ENCODE measurements at regions not wholly inside any gene's neighbourhood (a gene's known extent, or its start where the extent isn't known, plus 50 kb on each side); places are given as distances from the start of the nearest gene placed in this dataset.

DNA sequence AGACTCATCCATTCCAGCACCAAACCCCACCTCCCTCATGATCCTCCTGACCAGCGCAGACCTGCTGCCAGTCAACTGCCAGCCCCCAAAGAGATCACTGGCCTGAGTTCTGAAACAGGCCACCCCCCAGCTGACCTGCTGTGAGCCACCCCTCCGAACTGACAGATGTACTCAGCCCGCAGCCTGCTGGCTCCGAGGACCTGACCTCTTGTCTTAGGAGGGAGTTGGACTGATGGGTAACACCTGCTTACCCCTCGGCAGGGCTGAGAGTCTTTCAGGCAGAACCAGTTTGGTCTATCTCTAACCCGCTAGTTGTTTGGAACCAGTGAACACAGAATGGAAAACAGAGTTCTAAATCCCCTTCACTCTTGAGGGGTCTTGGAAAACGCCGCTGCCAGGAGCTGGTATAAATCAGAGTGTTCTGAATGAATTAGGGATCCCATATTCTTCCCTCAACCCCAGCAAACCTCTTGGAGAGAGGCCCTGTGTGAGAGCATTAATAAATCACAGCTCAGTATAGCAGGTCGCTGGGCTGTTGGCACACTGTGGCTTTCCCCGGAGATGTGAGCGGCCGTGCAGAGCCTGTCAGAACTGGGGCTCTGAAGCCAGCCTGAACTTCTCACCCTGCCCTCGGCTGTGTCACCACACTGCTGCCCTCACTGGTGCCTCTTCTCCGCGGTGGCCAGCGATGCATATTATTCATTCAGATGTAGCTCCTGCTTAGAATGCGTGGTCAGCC, 165.1 kb upstream of the NCAM1 start:
- in situ Hi-C loops (cut with HindIII; ENCODE audit: low sequenced_read_pairs): no loop called here

DNA sequence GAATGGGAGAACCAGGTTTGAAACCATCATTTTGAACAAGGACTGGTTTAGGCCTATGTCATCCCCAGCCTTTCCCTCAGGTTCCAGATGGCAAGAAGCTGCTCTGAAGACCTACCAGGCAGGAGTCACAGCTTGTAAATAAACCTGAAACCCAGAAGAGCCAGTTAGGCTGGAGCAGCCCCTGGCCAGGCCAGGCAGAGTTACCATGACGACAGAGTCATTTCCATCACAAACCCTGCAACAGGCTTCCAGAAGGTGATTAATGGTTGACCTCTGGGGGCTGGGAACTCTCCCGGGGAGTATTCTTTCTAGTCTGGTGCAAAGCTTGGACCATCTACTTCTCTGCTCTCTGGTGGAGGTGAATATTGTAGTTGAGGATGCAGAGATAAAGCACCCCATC, 164.1 kb upstream of the NCAM1 start:
- in situ Hi-C loops (cut with HindIII; ENCODE audit: low sequenced_read_pairs): no loop called here

DNA sequence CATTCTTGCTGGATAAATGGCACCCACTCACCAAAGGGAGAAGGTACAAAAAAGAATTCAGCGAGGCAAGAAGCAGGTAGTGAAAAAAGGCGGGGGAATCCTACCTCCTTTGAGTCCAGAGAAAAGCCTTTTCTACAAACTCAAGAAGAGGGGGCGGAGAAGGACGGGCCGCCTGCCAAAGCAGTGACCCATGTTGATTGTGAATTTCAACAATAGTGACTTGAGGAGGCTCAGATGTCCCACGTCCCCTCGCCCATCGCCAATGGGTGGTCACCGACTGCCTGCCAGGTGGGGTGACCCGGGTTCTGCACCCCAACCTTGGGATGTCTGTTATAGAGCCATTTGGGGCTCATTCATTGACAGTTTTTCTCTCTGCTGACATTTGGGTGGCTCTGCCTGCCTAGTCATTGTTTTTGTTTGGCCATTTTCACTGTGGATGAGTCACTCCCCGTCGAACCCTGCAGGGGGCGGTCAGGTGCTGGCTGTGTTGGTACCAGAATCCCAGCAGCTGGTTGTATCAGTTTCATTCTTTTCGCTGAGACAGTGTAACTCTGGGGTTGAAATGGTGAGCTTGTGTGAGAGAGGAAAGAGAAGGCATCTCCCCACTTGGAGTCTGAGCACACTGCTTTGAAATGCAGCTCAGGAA, 163.4 kb upstream of the NCAM1 start:
- in situ Hi-C loops (cut with HindIII; ENCODE audit: low sequenced_read_pairs): no loop called here

DNA sequence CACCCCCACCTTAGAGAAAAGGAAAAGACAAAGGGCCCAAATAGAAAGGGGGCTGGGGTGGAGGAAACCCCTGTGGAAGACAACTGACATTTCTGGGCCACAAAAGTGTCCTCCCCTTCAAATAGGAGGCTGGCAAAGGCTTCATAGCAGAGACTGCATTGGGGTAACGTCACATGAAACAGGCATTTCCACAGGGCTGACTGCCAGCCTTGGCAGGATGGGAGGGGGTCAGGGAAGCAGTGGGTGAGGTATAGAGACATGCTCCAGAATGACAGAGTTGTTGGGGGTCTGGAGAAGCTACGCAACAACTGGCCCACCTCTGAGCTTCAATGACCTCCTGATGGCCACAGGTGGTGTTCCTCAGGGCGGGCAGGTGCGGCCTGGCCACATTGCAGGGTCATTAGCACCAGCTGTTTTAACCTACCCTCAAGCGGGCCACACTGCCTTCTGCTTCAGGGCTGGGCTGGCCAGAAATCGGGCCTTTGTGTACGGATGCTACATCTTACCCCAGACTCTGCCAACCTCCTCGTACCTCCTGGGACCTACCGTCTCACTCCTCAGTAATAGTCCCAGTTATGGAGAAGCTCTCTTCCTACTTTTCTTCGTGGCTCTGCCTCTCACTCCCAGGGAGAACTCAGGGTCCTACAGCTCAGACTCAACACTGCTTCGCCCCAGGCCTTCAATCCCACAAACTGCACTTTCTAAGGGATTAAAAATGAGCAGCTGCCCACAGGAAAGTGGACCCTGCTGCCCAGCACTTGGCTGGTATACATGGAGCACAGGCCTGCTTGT, 160.0 kb upstream of the NCAM1 start:
- in situ Hi-C loops (cut with HindIII; ENCODE audit: low sequenced_read_pairs): no loop called here

DNA sequence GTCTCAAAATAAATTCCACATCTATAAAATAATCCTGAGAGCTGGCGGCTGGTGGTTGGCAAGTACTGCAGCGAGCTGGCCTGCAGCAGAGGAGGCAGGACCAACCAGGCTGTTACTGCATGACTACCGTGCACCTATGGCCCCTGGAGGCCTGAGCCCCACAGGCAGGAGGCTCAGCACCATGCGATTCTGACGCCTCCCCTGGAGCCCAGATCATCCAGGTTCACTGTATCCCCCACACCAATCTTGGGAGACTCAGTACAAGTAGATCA, 159.5 kb upstream of the NCAM1 start:
- in situ Hi-C loops (cut with HindIII; ENCODE audit: low sequenced_read_pairs): no loop called here

DNA sequence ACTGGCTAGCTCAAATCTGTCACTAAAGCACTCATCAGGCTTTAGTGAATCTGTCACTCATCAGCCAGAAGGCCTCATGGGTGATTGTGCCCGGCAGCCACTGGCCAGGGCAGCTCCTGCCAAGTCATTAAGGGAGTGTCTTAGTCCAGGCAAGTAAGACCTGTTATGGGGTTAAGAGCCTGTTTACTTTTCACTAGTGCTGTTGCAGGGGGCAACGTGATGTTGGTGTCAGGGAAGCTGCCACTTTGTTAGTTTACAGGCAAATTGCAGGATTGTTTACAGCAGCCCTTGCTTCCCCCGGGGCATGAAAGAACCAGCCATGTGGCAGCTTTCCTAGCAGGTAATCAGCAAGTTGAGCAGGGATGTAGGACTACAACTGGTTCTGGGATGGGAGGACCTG, 155.6 kb upstream of the NCAM1 start:
- in situ Hi-C loops (cut with HindIII; ENCODE audit: low sequenced_read_pairs): no loop called here

DNA sequence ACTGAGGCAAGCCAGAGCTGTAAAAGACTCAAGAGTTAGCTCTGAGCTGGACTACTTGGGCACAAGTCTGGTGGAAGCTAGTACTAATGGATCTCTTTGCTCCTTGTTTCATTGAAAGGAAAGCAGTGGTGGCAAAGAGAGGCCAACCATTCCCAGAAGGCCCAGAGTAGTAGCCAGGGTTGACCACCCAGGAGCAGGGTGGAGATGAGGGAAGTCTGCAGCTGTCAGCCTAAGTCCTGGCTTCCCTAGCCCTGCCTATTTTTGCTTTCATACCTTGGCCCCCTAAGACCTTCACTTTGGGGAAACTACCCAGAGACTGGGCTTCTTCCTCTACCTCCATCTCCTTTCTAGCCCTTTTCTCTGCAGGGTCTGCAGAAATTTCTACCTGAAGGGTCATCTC, 155.0 kb upstream of the NCAM1 start:
- in situ Hi-C loops (cut with HindIII; ENCODE audit: low sequenced_read_pairs): no loop called here

DNA sequence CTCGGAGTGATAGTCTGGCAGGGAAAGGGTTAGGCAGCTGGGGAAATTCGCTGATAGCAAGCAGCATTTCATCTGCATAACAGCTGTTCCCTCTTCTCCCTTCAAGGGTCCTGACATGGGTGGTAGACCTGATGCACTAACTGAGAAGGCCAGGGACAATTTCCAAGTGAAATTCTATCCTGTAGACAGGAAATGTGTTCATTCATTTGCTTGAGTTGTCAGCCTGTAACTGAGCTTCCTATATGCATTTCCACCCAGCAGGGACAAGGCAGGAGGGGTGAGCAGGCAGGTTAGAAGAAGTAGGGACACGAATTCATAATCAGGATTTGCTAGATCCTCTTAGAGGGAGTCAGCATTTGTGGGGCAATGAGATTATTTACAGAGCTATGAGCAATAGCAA, 154.3 kb upstream of the NCAM1 start:
- in situ Hi-C loops (cut with HindIII; ENCODE audit: low sequenced_read_pairs): no loop called here

DNA sequence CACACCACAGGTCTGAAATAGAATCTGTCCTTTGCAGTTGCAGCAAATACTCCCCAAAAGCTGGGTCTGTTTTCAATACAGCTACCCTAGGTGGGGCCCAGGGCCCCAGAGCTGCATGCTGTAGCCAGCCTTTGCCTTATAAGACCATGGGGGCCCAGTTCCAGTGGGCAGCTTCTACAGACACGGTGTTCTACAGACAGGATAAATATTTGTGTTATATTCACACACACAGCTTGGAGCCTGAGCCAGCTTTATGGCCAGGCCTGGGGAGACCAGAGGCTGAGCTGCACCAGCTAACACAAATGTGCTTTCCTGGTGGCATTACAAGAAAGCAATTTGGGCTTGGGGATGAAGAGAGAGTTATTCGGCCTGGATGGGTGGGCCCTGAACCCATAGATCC, 151.8 kb upstream of the NCAM1 start:
- in situ Hi-C loops (cut with HindIII; ENCODE audit: low sequenced_read_pairs): no loop called here

DNA sequence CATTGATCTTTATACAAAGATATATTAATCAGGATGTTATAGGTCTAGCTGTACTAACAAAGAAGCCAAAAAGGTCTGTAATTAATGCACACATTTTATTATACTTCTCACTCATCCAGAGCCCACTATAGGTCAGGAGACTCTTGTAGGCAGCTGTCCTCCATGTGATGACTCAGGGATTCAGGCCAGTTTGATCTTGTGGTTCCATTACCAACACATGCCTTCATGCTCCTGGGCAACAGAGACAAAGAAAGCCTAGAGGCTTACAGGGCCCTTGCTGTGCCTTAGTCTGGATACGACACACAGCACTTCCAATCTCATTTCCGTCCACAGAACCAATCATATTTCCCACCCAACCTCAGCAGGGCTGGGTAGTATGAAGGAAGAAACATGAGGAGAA, 150.3 kb upstream of the NCAM1 start:
- in situ Hi-C loops (cut with HindIII; ENCODE audit: low sequenced_read_pairs): no loop called here

DNA sequence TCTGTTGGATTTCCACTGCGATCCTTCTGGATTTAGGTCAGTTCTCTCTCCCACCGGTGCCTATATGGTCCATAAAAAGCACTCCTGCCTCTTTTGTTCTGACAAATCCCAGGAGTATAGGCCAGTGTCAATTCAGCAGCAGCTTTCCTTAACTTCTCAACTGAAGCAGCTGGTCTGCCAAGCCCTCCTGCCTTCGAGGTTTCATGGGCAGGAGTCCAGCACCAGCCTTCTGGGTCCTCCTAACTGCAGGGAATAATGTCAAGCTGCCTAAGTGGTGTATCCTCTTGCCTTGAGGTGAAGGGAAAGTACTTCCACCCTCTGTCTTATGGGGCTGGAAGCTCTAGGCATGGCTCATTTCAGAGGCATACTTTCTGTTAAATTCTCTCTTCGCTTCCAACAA, 149.4 kb upstream of the NCAM1 start:
- in situ Hi-C loops (cut with HindIII; ENCODE audit: low sequenced_read_pairs): no loop called here

DNA sequence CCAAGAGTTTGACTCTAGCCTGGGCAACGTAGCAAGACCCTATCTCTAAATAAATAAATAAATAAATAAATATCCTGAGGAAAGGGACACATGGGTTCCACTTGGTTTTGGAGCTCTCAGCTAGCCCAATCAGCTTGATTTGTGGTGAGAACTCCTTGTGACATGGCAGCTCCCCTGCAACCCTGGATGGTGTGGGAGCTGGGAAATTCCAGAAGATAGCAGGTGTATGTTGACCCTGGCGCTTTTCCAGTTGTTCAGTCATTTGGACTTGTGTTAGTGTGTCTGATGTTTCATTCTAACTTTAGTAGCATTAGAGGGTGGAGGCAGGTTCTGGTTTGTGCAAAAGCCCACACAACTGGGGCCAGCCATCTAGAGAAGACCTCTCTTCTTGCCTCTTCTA, 148.5 kb upstream of the NCAM1 start:
- in situ Hi-C loops (cut with HindIII; ENCODE audit: low sequenced_read_pairs): no loop called here

DNA sequence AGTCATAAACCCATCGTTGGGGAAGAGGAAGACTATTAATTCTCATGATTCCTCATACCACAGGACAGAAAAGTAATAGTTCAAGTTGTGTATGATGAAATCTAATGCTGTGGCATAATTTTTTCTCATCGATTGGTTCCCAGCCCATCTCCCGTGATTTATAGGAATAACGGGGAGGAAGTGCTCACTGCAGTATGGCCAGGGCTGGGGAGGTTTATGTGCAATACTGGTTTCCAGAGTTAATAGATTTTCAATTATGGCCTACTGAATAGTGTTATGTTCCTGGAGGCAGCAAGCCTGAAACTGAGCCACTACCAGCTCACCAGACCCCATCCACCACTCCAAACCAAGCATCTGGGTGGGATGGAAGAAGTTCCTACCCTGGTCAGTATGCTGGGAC, 147.1 kb upstream of the NCAM1 start:
- in situ Hi-C loops (cut with HindIII; ENCODE audit: low sequenced_read_pairs): no loop called here

DNA sequence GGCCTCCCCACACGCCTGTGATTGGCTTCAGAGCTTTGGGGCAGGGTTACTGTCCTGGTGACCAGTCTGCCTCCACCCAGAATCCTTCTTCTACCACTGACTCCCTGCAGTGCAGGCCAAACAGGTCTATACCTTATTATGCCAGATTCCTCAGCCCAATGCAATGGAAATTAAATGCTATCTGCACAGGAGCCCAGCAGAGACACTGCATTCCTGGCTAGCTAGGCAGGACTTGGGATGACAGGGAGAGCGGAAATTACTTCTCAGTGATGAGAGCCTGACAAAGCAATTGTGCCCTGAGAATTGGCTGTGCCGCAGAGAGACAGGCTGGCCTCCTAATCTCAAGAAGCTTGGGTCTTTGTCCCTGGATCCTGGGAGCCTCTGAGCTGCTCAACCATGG, 143.8 kb upstream of the NCAM1 start:
- in situ Hi-C loops (cut with HindIII; ENCODE audit: low sequenced_read_pairs): no loop called here

DNA sequence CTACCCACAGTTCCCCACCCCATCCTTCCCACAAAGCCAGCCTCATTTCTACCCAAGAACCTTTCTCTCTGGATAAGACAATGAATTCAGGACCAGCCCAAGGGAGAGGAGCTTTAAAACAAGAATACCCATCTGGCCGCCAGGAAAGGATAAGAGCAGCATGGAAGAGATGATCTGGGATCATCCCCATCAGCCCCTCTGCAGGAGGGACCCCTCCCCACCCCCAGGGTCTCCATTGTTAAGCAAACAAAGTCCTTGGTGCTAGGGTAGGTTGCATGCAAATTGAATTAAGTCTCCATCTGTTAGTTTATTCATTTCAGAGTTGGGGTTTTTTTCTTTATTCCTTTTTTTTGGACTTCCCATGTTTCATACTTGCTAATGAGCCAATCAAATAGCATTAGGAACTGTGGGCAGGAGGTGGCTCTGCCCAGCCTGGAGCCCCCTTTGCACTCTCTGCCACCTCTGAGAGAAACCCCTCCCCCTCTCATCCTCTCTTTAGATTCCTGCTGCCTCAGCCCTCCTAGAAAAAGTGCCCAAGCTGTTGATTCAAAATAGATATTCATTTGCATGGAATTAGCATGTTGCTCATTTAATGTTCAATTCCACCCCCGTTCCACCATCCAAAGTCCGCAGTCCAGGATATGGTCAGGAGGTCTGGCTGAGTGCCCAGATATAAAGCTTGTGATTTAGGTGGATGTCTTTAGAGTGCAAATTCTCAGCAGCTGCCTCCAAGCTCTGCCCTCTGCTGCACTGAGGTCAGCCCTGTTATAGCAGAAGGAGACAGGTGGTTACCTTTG, 138.5 kb upstream of the NCAM1 start:
- in situ Hi-C loops (cut with HindIII; ENCODE audit: low sequenced_read_pairs): no loop called here

DNA sequence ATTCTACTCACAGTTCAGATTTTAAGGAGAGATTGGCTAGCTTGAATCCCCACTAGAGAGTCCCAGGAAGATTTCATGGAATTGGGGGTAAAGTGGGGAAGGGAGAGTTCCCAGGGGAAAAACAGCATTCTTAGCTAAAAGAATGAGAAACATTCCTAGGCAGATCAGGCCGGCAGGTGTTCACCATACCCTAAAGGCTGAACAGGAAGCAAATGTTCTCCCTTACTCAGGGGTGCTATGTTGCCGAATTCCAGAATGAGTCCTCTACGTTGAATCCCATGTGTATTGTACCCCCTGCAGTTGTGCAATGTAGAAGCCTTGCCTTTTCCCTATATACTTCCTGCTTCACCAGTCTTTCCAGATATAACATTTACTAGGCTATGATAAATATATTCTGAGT, 135.2 kb upstream of the NCAM1 start:
- in situ Hi-C loops (cut with HindIII; ENCODE audit: low sequenced_read_pairs): no loop called here

DNA sequence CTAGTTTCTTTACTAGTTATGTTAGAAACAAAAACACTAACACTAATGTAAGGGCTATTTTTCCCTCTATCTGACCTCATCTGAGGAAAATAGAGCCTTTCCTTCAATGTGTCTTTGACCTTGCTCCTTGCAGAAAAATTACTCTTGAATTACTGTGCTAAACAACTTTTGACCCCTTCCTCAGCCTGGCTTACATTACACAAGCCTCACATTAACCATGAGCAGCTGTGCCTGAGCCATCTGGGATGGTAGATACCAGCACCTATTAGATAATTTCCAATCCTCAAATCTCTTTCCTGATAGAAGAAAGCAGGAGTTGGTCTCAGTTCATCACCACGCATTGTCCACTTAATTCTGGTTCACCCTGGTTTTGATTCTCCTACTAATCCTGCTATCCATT, 134.4 kb upstream of the NCAM1 start:
- in situ Hi-C loops (cut with HindIII; ENCODE audit: low sequenced_read_pairs): no loop called here

DNA sequence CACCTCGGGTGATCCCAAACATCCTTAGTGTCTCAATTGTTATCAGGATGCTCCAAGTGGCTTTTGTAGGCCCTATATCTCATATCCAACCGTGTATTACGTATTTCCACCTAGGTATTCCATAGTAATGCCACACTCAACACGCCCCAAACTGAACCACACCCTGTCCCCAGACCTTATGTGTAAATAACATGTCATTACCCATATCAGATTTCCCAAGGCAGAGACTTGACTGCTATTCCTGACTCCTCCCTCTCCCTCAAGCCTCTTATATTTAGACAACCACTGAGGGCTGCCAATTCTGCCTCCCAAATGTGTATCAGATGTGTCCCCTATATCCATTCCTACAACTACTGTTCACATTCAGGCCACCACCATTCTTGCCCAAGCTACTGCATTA, 132.8 kb upstream of the NCAM1 start:
- in situ Hi-C loops (cut with HindIII; ENCODE audit: low sequenced_read_pairs): no loop called here

DNA sequence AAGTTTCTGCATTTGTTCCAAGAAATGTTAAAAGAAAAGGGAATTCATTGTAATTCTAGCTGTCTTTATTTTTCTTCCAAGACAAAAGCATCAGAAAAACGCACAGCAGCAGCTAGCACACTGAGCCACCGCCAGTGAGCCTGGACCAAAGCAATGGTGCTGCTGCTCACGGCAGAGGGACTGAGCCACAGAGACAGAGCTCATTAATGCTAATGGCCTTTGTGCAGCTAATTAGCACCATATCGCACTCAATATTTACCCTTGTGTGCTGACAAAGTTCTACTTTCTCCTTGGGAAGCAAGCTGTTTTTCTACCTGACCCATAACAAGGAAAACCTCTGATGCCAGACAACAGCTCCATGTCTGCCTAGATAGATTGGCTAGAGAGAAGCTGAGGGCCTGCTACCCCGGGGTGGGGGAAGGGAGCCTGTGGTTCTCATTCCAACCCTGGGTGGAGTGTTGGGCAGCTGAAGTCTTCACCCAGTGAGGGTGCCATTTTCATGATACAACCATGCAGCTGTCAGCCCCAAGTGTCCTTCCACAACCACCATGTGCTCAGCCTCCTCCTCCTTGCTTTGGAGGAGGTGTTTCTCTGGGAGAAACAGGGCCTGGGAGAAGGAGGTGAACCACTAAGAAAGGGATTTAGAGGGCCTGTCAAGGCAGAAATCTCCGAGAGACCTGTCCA, 131.1 kb upstream of the NCAM1 start:
- in situ Hi-C loops (cut with HindIII; ENCODE audit: low sequenced_read_pairs): no loop called here

DNA sequence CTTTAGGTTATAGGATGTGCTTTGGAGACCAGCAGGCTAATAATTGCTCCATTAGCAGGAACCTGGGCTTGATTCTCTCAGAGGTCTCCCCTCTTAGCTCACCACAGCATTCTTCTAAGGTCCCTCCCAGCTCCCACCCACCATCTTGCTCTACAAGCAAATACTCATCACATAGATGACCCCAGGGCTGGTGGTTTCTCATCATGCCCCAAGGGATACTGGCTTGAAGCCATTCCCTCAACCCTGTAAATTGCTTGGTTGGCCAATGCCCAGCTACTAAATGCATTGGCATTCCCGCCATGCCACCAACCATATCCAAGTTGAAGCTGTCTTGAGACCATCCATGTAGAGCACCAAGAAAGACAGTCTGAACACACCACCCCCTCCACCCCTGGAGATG, 130.2 kb upstream of the NCAM1 start:
- in situ Hi-C loops (cut with HindIII; ENCODE audit: low sequenced_read_pairs): no loop called here

Data from endothelial cell of hepatic sinusoid (primary cell).